ENCODE measurements at regions not wholly inside any gene's neighbourhood (a gene's known extent, or its start where the extent isn't known, plus 50 kb on each side); places are given as distances from the start of the nearest gene placed in this dataset.

- H3K27me3 ChIP-seq = no peaks in the 10 kb centered on the region
- no peak for TF ChIP-seq POLR2A (IDR thresholded peaks at IDR 0.05)
- TF ChIP-seq, protein P1, sequence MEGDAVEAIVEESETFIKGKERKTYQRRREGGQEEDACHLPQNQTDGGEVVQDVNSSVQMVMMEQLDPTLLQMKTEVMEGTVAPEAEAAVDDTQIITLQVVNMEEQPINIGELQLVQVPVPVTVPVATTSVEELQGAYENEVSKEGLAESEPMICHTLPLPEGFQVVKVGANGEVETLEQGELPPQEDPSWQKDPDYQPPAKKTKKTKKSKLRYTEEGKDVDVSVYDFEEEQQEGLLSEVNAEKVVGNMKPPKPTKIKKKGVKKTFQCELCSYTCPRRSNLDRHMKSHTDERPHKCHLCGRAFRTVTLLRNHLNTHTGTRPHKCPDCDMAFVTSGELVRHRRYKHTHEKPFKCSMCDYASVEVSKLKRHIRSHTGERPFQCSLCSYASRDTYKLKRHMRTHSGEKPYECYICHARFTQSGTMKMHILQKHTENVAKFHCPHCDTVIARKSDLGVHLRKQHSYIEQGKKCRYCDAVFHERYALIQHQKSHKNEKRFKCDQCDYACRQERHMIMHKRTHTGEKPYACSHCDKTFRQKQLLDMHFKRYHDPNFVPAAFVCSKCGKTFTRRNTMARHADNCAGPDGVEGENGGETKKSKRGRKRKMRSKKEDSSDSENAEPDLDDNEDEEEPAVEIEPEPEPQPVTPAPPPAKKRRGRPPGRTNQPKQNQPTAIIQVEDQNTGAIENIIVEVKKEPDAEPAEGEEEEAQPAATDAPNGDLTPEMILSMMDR (IDR thresholded peaks at IDR 0.05) = no peak
- intact Hi-C loops (cut with DNase I; ENCODE audit: low total_unique reads) = no loop called here
Observed at GRCh38 chr3:152695840-152696239, 139.1 kb upstream of the P2RY1 start.

DNA sequence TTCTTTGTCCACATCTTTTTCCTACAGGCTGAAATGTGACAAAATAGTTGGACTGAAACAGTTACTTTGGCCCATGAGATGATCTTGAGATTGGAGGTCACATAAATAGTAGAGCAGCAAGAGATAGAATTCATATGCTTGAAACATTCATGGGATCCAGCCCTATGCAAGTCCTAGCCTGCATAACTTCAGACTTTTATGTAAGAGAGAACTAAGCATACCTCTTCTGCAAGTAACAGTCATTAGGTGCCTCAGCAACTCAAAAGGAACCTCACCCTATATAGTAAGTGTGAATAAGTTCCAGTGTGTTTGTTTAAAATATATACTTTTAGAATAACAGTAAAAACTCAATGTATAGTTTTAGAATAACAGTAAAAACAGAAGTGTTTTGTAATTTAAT lies 138.0 kb upstream of the P2RY1 start:
- no peak for DNase-seq
- intact Hi-C loops (cut with DNase I; ENCODE audit: low total_unique reads) = no loop called here
- TF ChIP-seq, protein P1 (IDR thresholded peaks at IDR 0.05) = no peak
- no peak for TF ChIP-seq POLR2A (IDR thresholded peaks at IDR 0.05)
- H3K27ac ChIP-seq = no peak overlapping the region
- H3K4me3 ChIP-seq = no peak overlapping the region
- H3K4me1 ChIP-seq = no peaks in the 10 kb centered on the region
- no peaks in the 10 kb centered on the region for H3K27me3 ChIP-seq
- no peaks in the 10 kb centered on the region for H3K36me3 ChIP-seq
- no peaks in the 10 kb centered on the region for H3K9me3 ChIP-seq

More at GRCh38 chr3:152695840-152696239, 139.1 kb upstream of the P2RY1 start:
- no peak for DNase-seq
- Histone ChIP-seq H3K4me1 (no peaks in the 10 kb centered on the region), H3K36me3 (no peaks in the 10 kb centered on the region), H3K27ac (no peak overlapping the region), H3K4me3 (no peak overlapping the region), H3K9me3 (no peaks in the 10 kb centered on the region)

DNA sequence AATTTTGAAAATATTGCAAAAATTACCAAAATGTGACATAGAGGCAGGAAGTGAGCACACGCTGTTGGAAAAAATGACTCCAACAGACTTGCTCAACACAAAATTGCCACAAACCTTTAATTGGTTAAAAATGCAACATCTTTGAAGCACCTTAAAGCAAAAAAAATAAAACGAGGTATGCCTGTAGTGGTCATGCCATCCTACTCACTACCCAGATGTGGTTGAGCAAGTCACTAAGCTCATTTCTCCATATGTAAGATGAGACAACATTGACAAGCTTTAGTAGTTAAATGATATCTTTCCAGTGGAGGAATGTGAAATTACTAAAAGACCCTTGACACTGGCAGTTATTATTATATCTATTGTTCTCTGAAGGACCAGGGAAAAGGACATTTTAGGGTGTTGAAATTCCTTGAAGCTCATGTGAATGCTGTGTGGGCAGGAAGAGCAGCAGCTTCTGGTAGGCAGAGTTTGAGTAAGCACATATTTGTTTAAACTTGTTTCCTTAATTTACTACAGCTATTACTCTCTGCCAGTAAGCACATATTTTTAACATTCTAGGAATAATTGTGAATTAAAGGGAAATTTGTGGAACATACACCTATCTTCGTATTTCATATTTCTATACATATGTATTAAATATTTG lies 131.6 kb upstream of the P2RY1 start:
- Histone ChIP-seq H3K27me3 (no peaks in the 10 kb centered on the region), H3K4me1 (no peaks in the 10 kb centered on the region), H3K36me3 (no peaks in the 10 kb centered on the region), H3K9me3 (no peaks in the 10 kb centered on the region), H3K27ac (no peak overlapping the region), H3K4me3 (no peak overlapping the region)
- no peak for DNase-seq
- intact Hi-C loops (cut with DNase I; ENCODE audit: low total_unique reads) = no loop called here
- TF ChIP-seq, protein P1 (IDR thresholded peaks at IDR 0.05) = no peak
- no peak for TF ChIP-seq POLR2A (IDR thresholded peaks at IDR 0.05)

- no peaks in the 10 kb centered on the region for H3K4me1 ChIP-seq
- H3K36me3 ChIP-seq = no peaks in the 10 kb centered on the region
- no peak overlapping the region for H3K4me3 ChIP-seq
- no peak for TF ChIP-seq POLR2A (IDR thresholded peaks at IDR 0.05)
- TF ChIP-seq, protein P1 (IDR thresholded peaks at IDR 0.05) = no peak
- DNase-seq = no peak
- H3K9me3 ChIP-seq = no peaks in the 10 kb centered on the region
- H3K27me3 ChIP-seq = no peaks in the 10 kb centered on the region
- H3K27ac ChIP-seq = no peak overlapping the region
- intact Hi-C loops (cut with DNase I; ENCODE audit: low total_unique reads) = no loop called here
Observed at GRCh38 chr3:152706991-152707713, 127.8 kb upstream of the P2RY1 start.

DNA sequence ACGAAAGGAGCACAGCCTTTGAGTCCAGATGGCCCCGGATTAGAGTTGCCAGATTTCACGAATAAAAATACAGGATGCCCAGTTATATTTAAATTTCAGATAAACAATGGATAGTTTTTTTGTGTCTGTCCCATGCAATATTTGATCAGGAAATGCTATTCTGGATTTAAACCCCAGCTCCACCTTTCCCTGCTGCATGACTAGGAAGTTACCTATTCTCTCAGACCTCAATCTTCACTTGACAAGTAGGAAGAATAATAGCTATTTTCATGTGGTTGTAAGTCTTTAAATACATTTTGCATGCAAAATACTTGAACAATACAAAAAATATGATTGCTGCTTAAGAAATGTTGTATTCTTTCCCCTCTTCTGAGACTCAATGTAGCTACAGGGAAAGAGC lies 125.3 kb upstream of the P2RY1 start:
- H3K36me3 ChIP-seq = no peaks in the 10 kb centered on the region
- no peaks in the 10 kb centered on the region for H3K4me1 ChIP-seq
- no peak overlapping the region for H3K27ac ChIP-seq
- TF ChIP-seq, protein P1 (IDR thresholded peaks at IDR 0.05) = no peak
- no peaks in the 10 kb centered on the region for H3K27me3 ChIP-seq
- no peak overlapping the region for H3K4me3 ChIP-seq
- H3K9me3 ChIP-seq = no peaks in the 10 kb centered on the region
- DNase-seq = no peak
- intact Hi-C loops (cut with DNase I; ENCODE audit: low total_unique reads) = no loop called here

Measured in uterus (tissue), 3 donors.